D721Med (cell line): ENCODE measurements at regions not wholly inside any gene's neighbourhood (a gene's known extent, or its start where the extent isn't known, plus 50 kb on each side); places are given as distances from the start of the nearest gene placed in this dataset.

Experiments used
- DNase-seq: peaks from one replicate; pipeline ENCODE4 v3.0.0; 2011; ENCODE audit warnings: low spot score; ENCODE audit not compliant: insufficient read length
- FAIRE-seq: peaks from 2 replicates; lab custom pipeline; 2011; peaks lifted over from hg19 to GRCh38; lab: Jason Lieb, UNC
- TF ChIP-seq, protein P1 (sequence below): IDR thresholded peaks from 2 replicates; pipeline ENCODE4 v1.5.1; 2012; ENCODE audit warnings: mild to moderate bottlenecking, control low read depth; ENCODE audit not compliant: insufficient read depth; ENCODE audit errors: missing control alignments

DNA sequence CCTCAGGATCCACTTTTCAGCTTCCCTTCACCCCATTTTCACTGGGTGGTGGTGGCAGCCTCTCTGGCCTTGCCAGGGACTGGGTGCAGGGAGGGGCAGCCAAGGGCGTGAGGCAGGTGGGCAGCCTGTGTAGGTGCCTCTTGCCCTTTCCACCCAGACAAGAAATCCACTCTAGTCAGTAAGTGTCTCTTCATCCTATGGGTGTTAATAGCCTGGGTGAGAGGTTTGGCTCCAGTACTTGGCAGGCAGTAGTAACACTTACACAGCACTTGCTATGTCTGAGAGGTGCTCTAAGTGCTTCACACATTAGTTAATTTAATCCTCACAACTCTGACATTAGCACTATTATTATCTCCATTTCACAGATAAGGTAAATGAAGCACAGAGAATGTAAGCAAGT lies 171.9 kb downstream of the EMP1 start:
- TF ChIP-seq, protein P1, sequence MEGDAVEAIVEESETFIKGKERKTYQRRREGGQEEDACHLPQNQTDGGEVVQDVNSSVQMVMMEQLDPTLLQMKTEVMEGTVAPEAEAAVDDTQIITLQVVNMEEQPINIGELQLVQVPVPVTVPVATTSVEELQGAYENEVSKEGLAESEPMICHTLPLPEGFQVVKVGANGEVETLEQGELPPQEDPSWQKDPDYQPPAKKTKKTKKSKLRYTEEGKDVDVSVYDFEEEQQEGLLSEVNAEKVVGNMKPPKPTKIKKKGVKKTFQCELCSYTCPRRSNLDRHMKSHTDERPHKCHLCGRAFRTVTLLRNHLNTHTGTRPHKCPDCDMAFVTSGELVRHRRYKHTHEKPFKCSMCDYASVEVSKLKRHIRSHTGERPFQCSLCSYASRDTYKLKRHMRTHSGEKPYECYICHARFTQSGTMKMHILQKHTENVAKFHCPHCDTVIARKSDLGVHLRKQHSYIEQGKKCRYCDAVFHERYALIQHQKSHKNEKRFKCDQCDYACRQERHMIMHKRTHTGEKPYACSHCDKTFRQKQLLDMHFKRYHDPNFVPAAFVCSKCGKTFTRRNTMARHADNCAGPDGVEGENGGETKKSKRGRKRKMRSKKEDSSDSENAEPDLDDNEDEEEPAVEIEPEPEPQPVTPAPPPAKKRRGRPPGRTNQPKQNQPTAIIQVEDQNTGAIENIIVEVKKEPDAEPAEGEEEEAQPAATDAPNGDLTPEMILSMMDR: no peak
- FAIRE-seq (no peak), DNase-seq (no peak)

DNA sequence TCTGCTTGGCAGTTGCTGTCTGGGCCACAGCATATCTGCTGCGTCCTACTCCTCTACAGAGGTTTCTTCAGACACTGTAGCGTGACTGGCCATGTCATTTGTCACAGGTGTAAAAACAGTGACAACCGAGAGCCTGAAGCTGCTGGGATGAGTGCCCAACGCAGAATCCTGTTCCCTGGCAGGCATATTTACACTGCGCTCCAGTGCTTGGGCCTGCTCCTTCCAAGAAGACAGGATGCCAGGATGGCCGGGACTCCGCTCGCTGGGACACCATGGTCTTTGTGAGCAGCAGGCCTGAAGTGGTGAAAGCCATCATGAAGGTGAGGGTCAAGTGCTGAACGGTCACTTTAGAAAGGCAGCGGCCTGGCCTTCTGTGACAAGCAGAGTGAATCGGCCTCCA lies 171.4 kb downstream of the EMP1 start:
- TF ChIP-seq, protein P1: no peak
- DNase-seq (no peak), FAIRE-seq (no peak)

DNA sequence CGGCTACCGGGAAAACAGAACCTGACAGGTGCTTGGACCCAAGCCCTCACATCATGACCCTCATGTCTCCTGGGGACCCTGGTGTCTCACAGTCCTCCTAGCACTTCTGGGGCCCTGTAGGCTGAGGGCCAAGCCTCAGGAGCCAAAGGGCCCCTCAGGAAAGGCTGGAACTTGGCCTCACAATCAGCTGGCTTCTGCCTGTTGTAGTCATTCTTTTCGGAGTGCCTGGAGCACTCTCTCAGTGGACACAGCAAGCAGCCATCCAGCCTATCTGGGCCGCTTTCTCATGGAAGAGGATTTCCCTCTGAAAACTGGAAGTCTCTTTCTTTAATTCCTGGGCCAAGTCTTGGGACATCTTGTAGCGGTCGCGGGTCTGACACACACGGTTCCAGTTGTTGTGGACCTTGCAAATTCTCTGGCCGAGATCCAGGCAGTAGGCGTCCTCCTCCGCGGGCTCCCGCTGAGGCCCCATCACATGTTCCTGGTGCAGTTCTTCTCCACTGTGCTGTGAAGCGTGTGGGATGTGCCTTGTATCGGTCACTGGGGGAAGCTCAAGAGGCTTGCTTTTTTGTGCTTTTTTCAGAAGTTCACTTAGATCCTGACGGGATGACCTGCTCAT lies 169.3 kb downstream of the EMP1 start:
- DNase-seq: no peak
- TF ChIP-seq, protein P1: no peak
- FAIRE-seq: no peak

DNA sequence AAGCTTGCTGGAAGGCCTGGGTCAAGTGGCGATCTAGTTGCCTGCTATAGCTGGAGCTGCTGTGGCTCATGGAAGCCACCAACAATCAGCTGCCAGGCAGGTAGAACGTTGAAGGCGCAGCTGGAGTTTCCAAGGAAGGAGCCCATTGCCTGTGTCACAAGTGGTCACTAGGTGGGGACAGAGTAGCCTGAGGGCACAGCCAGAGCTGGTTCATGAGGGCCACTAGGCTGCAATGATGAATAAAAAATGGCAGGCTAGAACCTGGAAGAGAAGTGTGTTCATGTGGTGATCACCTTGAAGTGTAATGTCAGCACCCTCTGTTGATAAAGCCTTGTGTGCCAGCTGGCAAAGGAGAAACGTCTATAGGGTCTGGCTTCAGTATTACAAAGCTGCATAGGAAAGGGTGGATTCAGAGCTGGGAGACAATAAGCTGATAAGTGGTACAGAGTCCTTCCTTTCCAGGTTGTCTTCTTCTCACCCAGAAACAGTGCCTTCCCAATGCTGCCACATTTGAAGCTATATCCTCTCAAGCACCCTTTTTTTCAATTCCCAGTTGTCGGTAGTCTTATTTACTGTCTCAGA lies 165.8 kb downstream of the EMP1 start:
- DNase-seq (no peak), FAIRE-seq (no peak)
- TF ChIP-seq, protein P1: peak; percentile 85

DNA sequence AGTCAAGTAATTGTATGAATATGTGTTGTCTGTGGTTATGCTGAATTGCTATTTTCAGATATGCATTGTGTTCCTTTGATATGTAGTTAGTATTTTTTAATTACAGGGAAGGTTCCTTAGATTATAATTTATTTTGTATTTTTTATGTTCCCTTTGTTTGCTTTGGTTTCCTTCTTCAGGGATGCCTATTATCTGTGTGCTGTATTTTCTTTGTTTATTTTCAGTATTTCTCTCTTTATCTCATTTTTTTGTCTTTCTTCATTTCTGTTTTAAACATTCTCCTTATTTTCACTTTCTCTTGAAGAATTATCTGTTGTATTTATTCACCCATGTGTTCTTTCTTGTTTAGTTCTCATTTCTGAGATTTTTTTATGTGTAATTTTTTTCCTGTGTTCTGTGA lies 163.1 kb downstream of the EMP1 start:
- TF ChIP-seq, protein P1: no peak
- DNase-seq (no peak), FAIRE-seq (no peak)

DNA sequence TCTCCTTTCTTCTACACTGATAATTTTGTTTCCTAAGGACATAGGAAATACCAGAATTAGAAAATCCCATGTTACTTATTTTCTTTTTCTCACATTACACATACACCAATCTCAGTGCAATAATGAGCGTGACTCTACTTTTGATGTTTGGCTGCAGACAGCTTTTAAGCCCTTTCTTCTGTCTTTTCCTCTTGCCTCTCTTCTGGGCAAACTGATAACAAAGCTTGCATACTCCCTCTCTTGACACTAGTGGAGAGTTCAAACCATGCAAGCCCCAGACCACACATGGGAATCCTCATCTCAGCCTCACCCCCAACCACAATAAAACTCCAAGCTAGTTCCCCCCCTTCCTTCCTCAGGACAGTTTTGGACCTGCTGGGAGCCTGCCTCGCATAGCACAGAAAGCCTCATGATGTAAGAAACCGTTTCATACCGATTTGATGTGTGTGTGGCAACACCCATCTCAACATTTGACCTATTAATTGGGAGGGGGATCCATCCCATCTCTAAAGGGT lies 161.9 kb downstream of the EMP1 start:
- TF ChIP-seq, protein P1: no peak
- DNase-seq (no peak), FAIRE-seq (no peak)

DNA sequence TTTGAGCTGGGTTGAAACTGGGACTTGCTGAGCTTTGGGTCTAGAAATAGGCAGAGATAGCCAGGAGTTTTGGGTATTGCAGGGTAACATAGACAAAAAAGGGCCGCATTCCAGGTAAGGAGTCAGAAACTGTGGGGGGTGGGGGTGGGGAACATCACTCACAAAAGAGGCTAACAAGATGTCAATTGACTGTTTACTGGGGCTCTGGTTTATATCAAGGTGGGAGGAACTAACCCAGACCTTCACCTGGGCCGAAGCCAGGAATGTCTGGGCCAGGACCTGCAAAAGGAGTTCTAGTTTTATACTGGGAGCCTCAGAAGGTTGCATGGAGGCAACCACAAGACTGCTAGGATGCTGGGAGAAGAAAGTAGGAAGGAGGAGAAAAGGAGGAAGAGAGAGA lies 154.4 kb downstream of the EMP1 start:
- DNase-seq: no peak
- FAIRE-seq: no peak
- TF ChIP-seq, protein P1: no peak
